Stimulated activated naive CD8-positive, alpha-beta T cell treated with anti-CD3 and anti-CD28 coated beads, Interleukin-15, Interleukin-2, amounts not matched to agents 100 ng/mL and 50 ng/mL, for 24 hours (primary cell): ENCODE measurements at regions not wholly inside any gene's neighbourhood (a gene's known extent, or its start where the extent isn't known, plus 50 kb on each side); places are given as distances from the start of the nearest gene placed in this dataset.
"Not testable (repeated sequence)": the region's sequence is repeated elsewhere in the genome, so short reads cannot be mapped to it uniquely, and the experiment has no call there.

Experiments used
- H3K27ac Mint-ChIP-seq: one replicate; pipeline ENCODE4 v1.8.0; 2021; ENCODE audit warnings: mild to moderate bottlenecking, mixed read lengths
- H3K27me3 Mint-ChIP-seq: one replicate; pipeline ENCODE4 v1.8.0; 2021; ENCODE audit warnings: mixed read lengths
- H3K36me3 Mint-ChIP-seq: one replicate; pipeline ENCODE4 v1.8.0; 2021; ENCODE audit warnings: low read depth, mixed read lengths
- H3K4me1 Mint-ChIP-seq: one replicate; pipeline ENCODE4 v1.8.0; 2021; ENCODE audit warnings: low read depth, mixed read lengths
- H3K4me3 Mint-ChIP-seq: one replicate; pipeline ENCODE4 v1.8.0; 2021; ENCODE audit warnings: mild to moderate bottlenecking, mixed read lengths
- H3K9me3 Mint-ChIP-seq: one replicate; pipeline ENCODE4 v1.8.0; 2021; ENCODE audit warnings: mixed read lengths

DNA sequence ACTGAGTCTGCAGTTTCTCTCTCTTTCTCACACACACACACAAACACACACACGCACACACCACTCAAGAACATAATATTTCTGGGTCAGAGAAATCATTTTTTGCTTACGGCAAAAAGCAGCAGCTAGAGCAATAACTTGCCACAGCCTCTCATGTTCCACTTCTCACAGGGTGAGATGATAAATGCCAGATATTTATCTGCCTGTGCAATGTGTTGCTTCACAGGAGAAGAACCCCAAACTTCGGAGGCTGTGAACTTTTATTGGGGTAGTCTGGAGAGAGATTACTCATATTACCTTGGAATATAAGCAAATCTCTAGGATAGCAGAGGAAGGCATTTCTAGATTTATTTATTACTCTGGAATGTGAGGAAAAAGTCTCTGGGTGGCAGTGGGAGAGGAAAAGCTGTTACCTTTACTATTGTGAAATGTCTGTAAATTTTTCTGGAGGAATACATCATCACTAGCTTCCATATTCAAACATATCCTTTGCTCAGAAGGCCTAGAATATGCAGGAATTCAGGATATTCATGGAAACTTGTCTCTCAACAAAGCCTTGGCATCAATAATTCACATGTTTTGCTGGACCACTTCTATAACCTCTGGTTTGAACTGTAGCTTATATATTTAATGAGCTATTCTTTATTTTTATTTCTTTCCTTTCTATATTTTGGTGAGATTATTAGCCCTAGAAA is 369.2 kb downstream of the NSUN3 start:
- no peak overlapping the region for H3K4me3 Mint-ChIP-seq
- H3K36me3 Mint-ChIP-seq = no peaks in the 10 kb centered on the region
- H3K9me3 Mint-ChIP-seq = no peaks in the 10 kb centered on the region
- no peaks in the 10 kb centered on the region for H3K4me1 Mint-ChIP-seq
- H3K27ac Mint-ChIP-seq = no peak overlapping the region
- H3K27me3 Mint-ChIP-seq = no peaks in the 10 kb centered on the region

DNA sequence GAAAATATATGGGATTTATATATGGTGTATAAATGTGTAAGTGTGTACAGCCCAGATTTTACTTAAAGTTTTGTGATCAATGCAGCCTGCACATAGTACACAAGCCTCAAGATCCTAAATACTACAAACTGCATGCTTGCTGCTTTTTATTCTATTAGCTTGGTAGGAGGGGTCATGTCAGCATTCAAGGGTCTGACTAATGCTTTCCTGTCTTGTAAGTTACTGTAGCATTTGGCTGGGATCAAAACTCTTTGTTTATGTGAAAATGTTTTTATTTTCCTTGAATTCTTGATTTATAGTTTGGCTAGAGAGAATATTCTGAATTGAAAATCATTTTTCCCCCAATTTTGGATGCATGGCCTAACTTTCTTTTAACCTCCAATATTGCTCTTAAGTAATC is 370.9 kb downstream of the NSUN3 start:
- Mint-ChIP-seq H3K36me3 (no peaks in the 10 kb centered on the region), H3K9me3 (peaks cover 7% of the 10 kb centered on the region), H3K27me3 (no peaks in the 10 kb centered on the region), H3K4me1 (no peaks in the 10 kb centered on the region), H3K27ac (no peak overlapping the region), H3K4me3 (no peak overlapping the region)

DNA sequence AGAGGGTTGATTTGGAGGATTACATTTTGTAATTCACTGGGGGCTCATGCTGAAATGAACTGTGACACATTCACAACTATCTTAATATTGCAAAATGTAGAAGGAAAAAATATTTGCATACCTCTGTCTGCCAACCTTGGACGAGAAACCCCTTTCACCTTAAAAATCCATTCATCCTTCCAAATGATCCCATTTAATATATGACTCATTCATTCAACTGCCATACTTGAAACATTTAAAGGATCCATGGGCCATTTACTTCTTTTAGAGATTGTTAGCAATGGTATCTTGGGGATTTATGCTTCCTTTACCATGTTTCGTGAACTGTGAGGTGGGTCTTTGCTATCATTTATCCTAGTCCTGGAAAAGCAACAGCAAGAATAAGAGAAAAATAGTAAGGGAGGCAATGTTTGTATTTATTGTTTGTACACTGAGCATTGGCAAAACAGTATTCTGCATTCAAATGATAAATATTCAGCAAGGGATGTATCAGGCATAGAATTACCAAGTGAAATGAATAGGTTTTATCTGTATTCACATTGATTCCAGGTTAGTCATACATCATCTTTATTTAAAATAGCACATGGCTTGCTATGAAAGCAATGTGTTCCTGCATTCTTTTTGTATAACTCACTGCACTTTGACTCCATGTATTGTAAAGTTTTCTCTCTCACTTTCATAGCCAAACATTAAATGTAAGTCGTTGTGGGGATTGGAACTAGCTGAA is 378.1 kb downstream of the NSUN3 start:
- no peaks in the 10 kb centered on the region for H3K27me3 Mint-ChIP-seq
- no peak overlapping the region for H3K27ac Mint-ChIP-seq
- H3K4me3 Mint-ChIP-seq = no peak overlapping the region
- no peaks in the 10 kb centered on the region for H3K36me3 Mint-ChIP-seq
- peaks cover 12% of the 10 kb centered on the region for H3K9me3 Mint-ChIP-seq
- H3K4me1 Mint-ChIP-seq = no peaks in the 10 kb centered on the region

DNA sequence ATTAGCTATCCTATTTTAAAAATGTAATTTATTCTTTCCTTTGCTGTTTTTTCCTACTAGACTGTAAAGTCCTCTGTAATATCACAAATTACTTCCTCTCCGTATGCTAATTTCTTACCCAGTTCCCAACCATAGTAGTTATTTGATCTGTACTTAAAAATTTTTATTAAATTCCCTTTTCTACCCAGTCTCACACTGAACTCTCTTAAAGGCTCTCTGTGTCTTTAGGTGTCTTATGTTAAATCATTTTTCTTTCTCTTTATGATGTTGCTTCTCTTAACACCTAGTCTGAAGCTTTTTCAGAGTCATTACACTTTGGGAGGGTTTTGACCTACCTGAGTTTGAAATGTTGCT is 378.6 kb downstream of the NSUN3 start:
- H3K4me3 Mint-ChIP-seq = no peak overlapping the region
- no peak overlapping the region for H3K27ac Mint-ChIP-seq
- no peaks in the 10 kb centered on the region for H3K4me1 Mint-ChIP-seq
- H3K36me3 Mint-ChIP-seq = no peaks in the 10 kb centered on the region
- peaks cover 12% of the 10 kb centered on the region for H3K9me3 Mint-ChIP-seq
- no peaks in the 10 kb centered on the region for H3K27me3 Mint-ChIP-seq

DNA sequence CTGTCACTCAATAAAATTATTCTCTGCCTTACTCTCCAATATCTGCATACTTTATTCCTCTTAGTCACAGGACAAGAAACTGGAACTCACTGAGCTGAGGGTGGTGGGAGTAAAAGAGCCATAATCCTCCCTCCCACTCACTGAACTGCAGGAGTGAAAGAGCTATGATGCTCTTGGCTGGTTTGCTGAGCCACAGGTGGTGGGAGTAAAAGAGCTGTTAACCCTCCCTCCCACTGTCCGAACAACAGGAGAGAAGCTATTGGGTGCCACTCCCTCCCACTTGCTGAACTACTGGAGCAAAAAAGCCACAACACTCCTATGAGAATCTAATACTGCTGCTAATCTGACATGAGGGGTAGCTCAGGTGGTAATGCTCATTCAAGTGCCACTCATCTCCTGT is 391.0 kb downstream of the NSUN3 start:
- H3K27me3 Mint-ChIP-seq = no peaks in the 10 kb centered on the region
- no peaks in the 10 kb centered on the region for H3K36me3 Mint-ChIP-seq
- no peaks in the 10 kb centered on the region for H3K9me3 Mint-ChIP-seq
- H3K4me3 Mint-ChIP-seq = no peak overlapping the region
- no peak overlapping the region for H3K27ac Mint-ChIP-seq
- H3K4me1 Mint-ChIP-seq = no peaks in the 10 kb centered on the region

DNA sequence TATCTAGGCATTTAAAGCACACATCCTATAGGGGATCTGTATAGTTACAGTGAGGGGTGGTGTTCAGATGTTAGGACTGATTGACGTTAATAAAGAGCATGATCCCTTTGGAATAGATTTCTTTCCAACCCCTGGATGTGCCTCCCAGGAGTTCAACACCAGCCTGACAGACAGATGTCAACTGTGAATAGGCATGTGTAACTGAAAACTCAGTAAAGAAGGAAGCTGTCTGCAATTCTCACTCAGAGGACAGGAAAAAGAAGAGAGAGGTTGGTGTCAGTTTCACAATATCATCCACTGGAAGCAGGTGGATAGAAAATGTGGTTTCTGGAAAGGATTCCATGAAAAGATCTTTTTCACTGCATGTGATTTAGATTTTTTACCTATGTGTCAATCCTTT is 396.3 kb downstream of the NSUN3 start:
- H3K36me3 Mint-ChIP-seq = no peaks in the 10 kb centered on the region
- no peak overlapping the region for H3K4me3 Mint-ChIP-seq
- no peaks in the 10 kb centered on the region for H3K9me3 Mint-ChIP-seq
- no peaks in the 10 kb centered on the region for H3K27me3 Mint-ChIP-seq
- H3K4me1 Mint-ChIP-seq = no peaks in the 10 kb centered on the region
- no peak overlapping the region for H3K27ac Mint-ChIP-seq

DNA sequence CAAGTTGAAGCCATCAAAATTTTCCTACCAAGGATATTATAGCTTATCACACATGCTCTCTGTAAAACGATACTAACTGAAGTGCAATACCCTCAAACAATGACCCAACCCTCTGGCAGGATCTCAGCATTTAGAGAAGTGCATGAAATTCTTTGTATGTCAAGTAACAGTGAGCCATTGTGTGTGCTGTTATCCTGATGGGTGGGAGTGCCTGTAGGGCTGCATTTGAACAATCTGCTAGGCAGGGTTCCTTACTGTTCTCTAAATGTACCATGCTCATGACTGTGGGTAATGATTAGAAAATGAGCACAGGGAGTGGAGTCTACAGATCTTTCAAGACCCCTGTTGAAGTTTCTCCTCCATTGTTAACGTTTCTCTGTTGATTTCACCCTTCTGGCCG is 398.1 kb downstream of the NSUN3 start:
- Mint-ChIP-seq H3K27ac (no peak overlapping the region), H3K27me3 (no peaks in the 10 kb centered on the region), H3K4me1 (no peaks in the 10 kb centered on the region), H3K9me3 (no peaks in the 10 kb centered on the region), H3K36me3 (no peaks in the 10 kb centered on the region), H3K4me3 (no peak overlapping the region)

DNA sequence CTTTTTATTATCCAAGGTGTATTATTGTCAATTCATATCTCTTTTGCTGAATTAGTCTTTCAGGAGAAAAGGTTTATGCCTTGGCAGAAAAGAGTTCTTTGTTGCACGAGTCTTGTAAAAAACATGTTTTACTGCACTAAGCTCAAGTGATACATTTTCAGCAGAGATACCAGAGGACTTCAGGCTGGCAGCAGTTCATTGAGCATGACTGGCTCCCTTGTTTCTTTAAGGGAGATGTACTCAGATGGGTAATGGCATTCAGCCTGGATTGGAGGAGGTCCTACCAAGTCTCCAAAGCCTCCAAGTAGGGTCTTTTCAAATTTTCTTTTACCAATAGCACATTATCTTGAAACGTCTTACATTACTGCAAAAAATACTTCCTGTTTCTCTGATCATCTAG is 400.1 kb downstream of the NSUN3 start:
- Mint-ChIP-seq H3K27ac (no peak overlapping the region), H3K4me1 (no peaks in the 10 kb centered on the region), H3K4me3 (no peak overlapping the region), H3K9me3 (no peaks in the 10 kb centered on the region), H3K36me3 (no peaks in the 10 kb centered on the region), H3K27me3 (no peaks in the 10 kb centered on the region)

DNA sequence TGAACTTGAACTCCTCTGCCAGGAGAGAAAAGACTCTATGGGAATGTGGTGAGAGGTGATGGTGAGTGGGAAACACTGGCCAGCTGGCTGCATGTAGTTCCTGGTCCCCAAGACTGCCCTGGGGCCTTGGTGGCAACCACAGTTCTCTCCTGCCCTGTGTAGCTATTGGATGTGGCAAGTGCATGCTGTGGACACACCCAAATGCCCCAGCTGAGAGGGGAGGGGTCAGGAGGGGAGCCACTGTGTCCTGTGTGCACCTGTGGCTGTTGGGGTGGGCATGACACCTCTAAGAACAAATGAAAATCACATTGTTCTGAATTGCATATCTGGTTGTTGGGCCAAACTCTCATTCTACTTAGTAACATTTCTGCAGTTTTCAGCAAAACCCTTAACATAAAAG is 409.6 kb downstream of the NSUN3 start:
- Mint-ChIP-seq H3K4me3 (no peak overlapping the region), H3K36me3 (no peaks in the 10 kb centered on the region), H3K4me1 (no peaks in the 10 kb centered on the region), H3K27ac (no peak overlapping the region), H3K9me3 (peaks cover 9% of the 10 kb centered on the region), H3K27me3 (no peaks in the 10 kb centered on the region)

DNA sequence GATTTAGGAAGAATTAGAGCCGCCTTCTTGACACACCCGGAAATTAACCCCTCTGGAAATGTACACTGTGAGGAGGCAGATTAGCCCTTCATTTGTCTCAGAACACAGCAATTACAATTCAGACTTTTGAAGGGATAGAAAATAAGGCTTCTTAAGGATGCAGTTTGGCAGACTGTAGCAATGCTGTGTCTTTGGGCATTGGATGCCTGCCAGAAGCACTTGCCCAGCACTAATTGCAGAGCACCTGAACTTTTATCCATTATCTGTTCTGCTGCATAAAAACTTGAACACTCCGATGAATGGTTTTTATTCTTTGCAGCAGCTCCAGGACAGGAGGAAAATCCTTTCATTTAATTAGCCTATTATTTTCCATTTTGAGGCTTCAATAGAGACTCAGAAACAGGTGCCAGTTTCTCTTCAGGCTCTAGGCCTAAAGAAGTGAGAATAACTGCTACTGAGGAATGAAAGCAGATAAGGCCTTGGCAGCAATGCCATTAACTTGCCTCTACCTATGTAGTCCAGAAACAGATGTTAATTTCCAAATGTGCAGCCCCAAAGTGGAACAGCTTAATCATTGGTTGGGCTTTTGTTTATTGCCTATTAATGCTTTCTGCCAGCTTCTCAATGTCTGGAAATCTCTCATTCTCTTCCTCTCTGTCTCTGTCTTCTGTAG is 418.5 kb downstream of the NSUN3 start:
- Mint-ChIP-seq H3K4me3 (no peak overlapping the region), H3K4me1 (no peaks in the 10 kb centered on the region), H3K27ac (no peak overlapping the region), H3K36me3 (no peaks in the 10 kb centered on the region), H3K9me3 (peaks cover 8% of the 10 kb centered on the region), H3K27me3 (no peaks in the 10 kb centered on the region)

DNA sequence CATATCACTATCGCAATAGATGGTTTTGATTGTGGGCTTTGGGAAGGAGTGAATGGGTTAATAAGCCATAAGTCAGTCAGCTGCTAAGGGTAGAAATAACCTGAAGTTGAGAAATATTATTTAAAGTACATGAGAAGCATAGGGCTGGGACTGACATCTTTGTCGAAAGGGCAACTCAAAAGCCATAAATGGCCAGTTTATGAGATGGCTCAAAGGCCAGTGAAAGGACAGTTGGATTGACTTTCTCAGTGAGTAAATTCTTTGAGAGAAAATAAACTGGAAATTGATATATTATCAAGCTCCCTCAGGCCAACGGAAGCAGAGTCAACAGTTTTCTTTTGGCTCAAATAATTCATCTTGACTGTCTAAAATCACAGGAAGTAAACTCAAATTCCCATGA is 419.8 kb downstream of the NSUN3 start:
- Mint-ChIP-seq H3K9me3 (peaks cover 8% of the 10 kb centered on the region), H3K27ac (no peak overlapping the region), H3K4me3 (no peak overlapping the region), H3K27me3 (no peaks in the 10 kb centered on the region), H3K36me3 (no peaks in the 10 kb centered on the region), H3K4me1 (no peaks in the 10 kb centered on the region)

DNA sequence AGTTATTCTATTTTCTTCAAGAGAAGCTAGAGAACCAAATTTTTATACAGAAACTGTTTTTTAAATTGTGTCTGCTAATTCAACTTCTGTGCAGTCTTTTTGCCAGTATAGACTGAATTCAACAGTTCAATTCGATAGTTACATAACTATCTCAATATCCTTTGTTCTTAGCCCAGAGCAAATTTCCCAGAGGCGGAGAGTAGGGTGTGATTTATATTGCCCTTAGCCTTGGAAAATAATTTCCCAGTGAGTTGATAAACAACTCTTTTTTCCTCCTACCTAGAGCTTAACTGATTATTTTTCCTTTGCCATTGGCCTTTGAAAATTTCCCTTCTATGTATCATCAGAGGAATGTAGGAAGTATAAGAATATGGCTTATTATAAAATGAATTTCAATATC is 420.5 kb downstream of the NSUN3 start:
- Mint-ChIP-seq H3K27ac (no peak overlapping the region), H3K27me3 (no peaks in the 10 kb centered on the region), H3K36me3 (no peaks in the 10 kb centered on the region), H3K4me3 (no peak overlapping the region), H3K4me1 (no peaks in the 10 kb centered on the region), H3K9me3 (peaks cover 8% of the 10 kb centered on the region)

DNA sequence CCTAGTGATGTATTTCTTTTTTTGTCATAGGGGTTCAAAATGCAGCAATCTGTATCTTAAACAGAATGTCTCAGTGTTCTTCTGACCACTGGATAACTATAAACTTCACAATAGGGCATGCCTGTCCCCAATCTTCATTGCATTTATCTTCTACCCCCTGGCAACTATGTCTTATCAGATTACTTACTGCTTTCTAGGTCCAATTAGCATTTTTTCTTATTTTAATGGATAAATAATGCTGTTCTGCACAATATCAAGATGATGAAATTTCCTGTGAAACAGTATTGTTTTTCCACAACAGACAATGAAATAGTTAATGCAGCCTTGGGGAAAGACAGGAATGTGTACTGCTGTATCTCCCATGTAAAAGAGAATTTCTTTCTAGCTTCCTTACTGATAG is 432.1 kb downstream of the NSUN3 start:
- no peak overlapping the region for H3K27ac Mint-ChIP-seq
- no peaks in the 10 kb centered on the region for H3K27me3 Mint-ChIP-seq
- H3K36me3 Mint-ChIP-seq = no peaks in the 10 kb centered on the region
- no peaks in the 10 kb centered on the region for H3K4me1 Mint-ChIP-seq
- H3K9me3 Mint-ChIP-seq = peaks cover 14% of the 10 kb centered on the region
- H3K4me3 Mint-ChIP-seq = no peak overlapping the region

DNA sequence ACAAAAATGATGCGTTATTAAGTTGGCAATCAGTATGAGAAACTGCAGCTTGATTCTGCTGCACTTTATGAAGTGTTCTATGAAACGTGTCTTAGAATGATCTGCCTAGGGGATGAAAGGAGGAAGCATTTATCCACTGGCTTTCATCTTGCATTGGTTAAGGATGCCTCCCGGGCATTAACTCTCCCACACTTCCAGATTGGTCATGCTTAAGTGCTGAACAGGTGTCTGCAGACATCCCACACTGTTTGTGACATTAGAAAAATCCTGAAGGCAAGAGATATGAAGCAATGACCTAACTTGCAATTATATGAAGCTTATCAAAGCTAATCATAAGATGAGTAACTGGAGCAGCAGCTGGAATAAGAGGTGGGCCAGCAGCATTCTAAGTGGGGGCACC is 437.3 kb downstream of the NSUN3 start:
- Mint-ChIP-seq H3K36me3 (no peaks in the 10 kb centered on the region), H3K9me3 (peaks cover 17% of the 10 kb centered on the region), H3K4me1 (no peaks in the 10 kb centered on the region), H3K27me3 (no peaks in the 10 kb centered on the region), H3K27ac (no peak overlapping the region), H3K4me3 (no peak overlapping the region)

DNA sequence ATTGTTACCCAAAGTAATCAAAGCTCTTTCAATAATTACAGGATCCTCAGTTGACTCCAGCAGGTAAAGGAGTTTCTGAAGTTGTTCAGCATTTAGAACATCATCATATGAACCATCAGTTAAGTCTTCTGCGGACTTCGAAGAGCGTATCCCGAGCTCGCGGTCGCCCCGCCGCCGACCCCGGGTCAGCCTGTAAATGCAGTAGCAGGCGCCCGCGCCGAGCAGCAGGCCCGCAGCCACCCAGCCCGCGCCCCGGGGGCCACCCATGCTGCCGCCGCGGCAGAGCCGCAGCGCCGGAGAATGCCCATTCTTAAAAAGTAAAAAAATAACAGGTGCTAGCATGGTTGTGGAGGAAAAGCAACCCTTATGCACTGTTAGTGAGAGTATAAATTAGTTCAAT is 444.5 kb downstream of the NSUN3 start:
- not testable (repeated sequence) for H3K4me3 Mint-ChIP-seq, H3K27ac Mint-ChIP-seq, H3K36me3 Mint-ChIP-seq, H3K9me3 Mint-ChIP-seq, H3K27me3 Mint-ChIP-seq, H3K4me1 Mint-ChIP-seq

DNA sequence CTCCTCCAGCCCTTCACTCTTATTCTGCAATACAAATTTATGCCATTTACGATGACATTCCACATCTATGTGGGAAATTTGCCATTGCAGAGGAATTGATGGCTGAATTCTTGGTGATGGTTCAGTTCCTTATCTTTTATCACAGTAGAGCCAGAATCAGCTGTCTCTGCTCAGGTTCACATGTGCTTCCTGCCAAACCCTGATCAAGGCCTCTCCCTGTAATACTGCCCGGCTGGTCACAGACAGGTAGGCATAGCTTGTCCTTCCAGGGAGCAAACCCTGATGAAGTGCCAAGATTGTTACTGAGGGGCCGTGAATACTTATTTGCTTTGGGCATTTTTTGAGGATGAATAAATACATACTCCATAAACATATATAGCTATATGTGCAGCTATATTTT is 450.0 kb downstream of the NSUN3 start:
- Mint-ChIP-seq H3K27me3 (no peaks in the 10 kb centered on the region), H3K4me3 (no peak overlapping the region), H3K36me3 (no peaks in the 10 kb centered on the region), H3K9me3 (no peaks in the 10 kb centered on the region), H3K4me1 (no peaks in the 10 kb centered on the region), H3K27ac (no peak overlapping the region)
